HG02798 (cell line): ENCODE measurements at regions not wholly inside any gene's neighbourhood (a gene's known extent, or its start where the extent isn't known, plus 50 kb on each side); places are given as distances from the start of the nearest gene placed in this dataset.

Experiments
- ATAC-seq: cut with Tn5 transposase; IDR thresholded peaks from one replicate; pipeline ENCODE4 v1.9.1; 2021; ENCODE audit warnings: mild to moderate bottlenecking; ENCODE audit not compliant: unreplicated experiment, poor library complexity

DNA sequence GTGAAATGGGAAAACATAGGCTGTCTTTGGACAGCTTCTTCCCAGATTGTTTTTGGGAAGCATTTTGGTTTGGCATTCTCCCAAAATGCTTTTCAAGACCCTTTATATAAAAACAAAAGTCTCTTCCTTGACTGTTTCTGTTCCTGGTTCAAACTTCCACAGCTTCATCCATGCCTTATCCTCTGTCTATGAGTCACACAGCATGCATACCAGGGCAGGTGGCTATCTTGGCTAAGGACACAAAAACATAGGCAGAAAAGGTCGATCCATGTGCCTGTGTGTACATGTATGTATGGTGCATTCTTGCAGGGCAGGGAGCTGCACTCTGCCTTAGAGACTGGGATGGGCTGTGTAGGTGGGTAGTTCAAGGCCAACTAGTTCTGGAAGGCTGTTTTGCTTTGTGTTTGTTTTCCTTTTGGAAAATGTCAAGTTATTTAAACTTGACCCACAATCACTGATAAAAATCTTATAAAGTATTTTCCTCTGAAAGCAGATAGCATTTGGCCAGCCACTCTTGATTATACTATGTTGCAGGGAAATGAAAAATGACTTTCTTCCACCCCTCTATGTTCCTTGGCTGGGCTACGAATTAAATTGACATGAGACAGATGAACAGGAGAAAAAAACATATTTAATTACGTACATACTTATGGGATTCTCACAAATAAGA lies 437.0 kb downstream of the SIPA1L2 start:
- no peak for ATAC-seq

DNA sequence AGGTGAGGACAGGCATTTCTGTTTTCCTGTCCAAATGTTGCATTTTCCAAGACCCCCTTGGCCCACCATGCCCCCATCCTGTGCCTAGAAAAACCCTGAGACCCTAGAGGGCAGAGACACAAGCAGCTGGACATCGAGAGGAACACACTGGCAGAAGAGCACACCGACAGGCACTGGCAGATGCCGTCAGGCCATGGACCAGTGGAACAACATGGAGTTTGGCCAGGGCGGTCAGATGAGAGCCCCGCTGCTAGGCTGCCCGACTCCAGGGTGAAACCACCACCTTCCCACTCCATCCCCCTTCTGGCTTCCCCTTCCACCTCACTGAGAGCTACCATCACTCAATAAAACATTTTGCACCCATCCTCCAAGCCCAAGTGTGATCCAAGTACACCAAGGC lies 438.4 kb downstream of the SIPA1L2 start:
- ATAC-seq, result no peak

DNA sequence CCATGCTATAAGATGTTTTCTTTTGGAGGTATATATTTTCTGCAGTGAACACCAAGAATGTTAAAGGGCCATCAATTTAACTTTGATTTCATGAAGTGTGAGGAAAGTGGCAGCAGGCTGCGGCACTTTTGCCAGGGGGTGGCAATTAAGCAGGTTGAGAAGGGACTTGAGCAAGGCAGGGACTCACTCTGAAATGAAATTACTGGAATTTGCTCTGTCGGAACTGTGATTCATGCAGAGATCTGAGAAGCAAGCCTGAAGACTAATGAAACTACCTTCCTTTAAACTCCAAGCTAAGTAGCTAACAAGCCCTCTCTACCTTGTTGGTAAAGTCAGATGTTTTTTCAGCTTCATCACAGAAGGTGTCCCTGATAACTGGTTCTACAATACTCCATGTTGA lies 441.6 kb downstream of the SIPA1L2 start:
- ATAC-seq, result no peak

DNA sequence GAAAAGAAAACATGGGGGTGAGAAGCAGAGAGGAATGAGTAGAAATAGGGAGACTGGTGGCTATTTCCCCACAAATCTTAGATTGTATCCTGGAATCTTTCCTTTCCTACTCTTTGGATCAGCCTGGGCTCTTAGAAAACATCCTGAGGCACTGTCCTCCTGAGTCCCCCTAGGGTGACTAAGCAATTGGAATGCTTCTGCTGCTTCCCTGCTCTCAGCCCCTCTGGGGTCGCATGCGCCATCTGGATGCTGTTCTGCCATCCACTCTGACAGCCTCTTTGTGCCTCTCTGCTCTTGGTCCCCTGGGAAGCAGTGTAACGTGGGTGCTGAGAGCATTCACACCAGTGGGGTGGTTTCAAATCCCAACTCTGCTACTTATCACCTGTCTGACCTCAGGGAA lies 443.0 kb downstream of the SIPA1L2 start:
- ATAC-seq, result no peak

DNA sequence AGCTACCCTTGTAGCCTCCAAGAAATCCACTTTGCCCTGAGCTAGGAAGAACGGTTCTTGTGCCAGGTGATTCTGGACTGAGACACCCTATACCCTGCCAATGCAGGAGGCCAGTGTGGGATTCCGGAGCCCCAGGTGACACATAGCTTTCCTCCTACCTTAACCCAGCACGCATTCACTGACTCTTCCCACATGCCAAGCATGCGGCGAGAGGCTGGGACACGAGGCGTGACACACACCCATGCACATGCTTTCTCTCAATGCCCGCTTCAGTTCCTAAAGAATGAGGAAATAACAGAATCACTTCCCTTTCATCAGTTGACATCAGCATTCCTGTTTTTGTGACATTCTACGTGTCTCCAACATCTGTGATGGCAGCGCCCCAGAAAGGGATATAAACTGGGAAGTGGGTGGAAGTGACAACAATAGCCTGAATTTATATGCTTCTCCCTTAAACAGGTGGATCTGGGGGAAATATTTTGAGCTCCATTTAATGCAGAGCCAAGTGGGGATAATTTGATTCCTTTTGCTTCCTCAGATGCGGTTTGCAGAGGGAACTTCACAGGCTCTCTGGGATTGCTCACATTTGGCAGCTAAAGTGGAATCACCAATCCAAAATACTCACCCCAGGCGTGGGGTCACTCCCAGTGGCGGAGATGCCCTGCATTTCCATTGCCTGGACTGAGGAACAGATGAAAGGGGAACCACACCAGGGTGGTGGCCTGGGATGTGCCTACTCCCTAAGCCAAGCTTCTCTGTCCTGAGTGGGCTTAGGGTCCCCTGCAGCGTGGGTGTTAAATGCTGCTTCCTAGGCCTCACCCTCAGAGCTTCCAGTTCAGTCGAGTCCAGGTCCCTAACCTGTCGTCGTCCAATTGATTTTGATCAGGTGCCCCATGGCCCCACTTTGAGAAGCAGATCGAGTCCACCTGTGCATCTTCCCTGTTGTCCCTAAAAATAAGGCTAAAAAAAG lies 445.1 kb downstream of the SIPA1L2 start:
- no peak for ATAC-seq

DNA sequence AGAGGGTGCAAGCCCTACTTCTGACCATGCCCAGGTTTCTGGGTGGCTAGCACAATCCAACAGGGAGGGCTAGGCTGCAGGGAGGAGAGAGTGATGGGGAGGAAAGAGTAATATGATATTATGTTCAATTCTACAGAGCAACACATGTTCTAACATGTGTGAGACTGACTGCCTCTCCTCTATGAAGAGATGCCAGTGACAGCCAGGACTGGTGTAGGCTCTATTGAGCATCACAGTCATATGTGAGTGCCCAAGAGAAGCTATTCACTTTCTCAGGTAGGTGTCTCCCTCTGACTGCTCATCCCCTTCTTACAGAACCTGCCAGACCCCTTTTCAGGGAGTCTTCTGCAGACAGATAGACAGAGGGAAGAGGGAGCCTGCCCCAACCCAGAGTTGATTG lies 446.1 kb downstream of the SIPA1L2 start:
- ATAC-seq, result no peak

DNA sequence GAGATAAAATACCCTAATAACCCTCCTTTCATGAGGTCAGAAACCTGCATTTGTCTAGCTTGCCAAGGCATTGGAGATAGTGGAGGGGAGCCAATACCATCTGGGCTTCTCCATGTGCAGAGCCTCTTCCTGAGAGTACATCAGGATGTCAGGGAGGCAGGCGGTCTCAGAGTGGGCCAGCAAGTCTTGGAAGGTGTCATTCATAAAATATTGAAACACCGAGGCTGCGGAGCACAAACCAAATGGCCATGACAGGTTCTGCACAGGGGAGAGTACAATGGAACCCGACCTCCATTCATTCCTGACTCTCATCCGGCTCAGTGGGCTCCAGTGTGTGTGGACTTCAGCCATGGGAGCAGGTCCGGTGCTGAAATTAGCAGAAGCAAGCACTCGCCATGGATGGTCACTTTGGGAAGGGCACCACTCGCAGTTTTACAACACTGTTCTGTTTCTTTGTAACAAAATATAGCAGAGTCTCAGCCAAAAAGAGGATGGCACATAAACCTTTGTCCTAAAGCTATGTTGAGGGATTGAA lies 446.6 kb downstream of the SIPA1L2 start:
- ATAC-seq, result no peak

DNA sequence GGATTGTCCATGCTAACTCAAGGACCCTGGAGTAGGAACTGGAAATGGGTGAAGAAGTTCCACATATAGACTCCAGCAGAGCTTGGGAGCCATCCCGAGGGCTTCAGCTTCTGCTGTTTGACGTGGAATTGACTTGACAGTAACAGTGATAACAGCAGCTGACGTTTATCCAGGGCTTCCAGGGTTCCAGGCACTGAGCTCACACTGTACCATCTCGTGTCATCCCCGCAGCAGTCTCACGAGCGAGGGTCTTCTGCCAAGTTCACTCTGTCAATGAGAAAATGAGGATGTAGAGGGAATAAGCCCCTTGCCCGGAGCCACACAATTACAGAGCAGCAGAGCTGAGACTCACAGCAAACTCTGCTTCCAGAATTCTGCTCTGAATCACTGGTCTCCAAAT lies 447.7 kb downstream of the SIPA1L2 start:
- no peak for ATAC-seq

DNA sequence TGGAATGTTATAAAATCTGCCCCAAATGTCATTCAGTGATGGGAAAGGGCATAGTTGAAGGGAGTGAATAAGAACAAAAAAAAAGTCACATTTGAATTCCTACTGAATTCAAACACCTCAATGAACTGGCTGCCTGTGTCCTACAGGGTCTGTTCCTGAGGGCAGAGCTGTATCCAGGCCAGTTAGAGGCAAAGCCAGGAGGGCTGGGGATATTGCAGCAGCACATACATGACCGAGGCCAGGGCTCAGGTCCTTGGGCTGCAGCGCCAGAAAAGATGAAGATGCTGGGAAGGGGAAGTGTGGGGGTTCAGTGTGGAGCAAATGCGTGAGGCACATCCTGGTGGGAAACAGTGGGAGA lies 449.2 kb downstream of the SIPA1L2 start:
- ATAC-seq, result no peak

DNA sequence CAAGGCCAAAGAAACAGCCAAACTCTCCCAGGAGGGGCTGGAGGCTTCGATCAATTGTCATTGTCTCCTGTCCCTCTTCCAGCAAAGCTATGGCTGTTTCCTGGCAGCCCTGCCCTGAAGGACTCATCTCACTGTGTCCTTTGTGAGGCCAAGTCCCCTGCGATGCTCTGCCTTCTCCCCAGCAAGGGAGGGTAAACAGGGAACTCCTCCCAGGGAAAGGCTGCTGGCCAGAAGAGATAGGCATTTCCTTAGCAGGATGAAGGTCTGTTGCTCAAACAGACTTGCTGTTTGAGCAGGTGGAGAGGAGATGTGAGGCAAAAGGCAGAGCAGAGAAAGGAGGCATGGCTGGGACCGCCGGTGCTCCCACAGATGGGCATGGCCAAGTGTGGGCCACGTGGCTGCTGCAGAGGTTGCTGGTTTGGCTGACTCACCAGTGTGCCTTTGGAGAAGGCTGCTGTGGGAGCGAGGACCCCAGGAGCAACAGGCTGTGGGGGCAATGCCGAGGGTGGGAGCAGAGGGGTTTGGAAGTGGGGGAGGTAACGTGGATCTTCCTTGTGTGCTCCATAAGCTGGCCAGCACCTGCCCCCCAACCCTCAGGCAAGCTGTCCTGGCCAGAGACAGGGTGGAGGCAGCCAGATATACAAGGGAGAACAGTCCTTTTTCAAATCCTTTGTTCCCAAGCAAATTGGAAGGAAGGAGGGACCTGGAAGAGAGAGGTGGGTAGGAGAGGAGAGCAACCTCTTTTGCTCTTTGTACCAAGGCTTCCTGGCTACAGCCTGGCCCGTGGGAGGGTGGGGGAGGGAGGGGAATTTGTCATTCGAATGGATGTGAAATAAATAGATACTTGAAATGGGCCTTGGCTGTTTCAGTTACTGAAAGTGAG lies 449.8 kb downstream of the SIPA1L2 start:
- no peak for ATAC-seq

DNA sequence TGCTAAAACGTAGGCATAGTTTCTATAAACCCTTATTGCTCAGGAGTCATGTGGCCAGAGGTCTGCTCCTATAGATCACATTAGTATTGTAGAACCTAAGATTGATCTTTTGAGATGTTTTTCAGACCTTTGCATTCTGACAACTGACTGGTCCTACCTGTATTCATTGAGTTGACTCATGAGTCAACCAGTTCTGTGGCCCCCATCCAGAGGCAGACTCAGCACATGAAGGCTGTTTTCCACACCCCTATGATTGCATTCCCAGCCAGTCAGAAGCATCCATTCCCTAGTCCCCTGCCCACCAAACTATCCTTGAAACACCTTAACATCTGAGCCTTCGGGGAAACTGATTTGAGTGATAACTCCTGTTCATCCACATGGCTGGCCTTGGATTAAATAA lies 451.7 kb downstream of the SIPA1L2 start:
- no peak for ATAC-seq

DNA sequence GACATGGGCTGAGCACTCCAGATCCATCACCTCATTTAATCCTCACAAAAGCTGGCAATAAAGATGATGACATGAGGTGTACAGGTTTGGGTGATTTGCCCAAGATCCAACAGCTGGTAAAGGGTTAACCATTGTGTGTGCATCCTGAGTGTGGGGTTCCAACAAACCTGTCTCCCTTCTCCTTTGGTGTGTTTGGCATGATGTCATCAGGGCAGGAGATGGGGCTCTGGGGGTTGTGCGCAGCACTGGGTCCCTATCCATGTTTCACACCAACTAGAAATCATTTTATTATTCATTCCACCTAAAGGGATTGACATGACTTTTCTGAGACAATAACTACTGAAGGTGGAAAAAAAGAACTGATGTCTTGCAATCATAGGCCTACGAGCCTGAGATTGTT lies 452.5 kb downstream of the SIPA1L2 start:
- ATAC-seq, result no peak

DNA sequence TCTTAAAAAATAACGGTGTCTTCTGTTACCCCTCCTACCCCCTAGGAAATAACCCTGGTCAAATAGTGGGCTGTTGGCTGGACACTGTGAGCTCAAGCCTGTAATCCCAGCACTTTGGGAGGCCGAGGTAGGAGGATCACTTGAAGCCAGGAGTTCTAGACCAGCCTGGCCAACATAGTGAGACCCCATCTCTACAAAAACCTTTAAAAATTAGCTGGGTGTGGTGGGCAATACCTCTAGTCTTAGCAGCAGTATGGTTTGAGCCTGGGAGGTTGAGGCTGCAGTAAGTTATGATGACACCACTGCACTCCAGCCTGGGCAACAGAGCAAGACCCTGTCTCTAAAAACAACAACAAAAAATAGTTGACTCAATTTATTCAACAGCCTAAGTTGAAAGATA lies 453.7 kb downstream of the SIPA1L2 start:
- no peak for ATAC-seq

DNA sequence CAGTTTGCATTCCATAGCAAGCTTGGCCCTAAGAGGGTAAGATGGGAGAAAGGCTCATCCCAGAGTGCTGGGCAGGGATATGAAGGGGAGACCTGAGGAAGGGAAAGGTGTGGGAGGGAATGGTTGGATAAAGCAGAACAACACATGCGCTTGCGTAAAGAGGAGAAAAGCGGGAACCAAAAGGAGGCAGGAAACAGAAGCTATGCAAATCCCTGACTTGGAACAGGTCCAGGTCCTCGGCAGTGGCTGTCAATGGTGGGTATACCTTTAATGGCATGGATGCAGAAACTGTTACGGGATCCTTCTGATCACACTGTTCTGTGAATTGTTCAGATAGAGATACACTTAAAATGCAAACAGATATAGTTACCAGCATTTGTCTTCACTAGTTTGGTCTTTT lies 455.6 kb downstream of the SIPA1L2 start:
- ATAC-seq, result no peak

DNA sequence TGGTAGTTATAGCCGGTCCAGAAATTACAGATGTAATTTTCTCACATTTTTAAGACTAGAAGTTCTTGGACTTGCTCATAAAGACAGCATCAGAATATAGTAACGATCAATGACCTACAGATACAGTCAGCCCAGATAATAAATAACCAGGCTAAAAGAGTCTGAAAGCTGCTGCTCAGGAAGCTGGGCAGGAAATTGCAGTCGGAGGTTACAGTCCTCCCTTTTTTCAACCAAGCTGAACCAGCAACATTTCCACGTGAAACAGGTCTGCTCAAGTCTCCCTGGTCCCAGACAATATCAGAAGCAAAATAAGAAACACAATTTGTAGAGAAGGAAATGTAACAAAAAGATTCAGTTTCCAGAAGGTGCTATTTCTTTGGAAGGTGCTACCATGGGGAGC lies 457.4 kb downstream of the SIPA1L2 start:
- no peak for ATAC-seq

DNA sequence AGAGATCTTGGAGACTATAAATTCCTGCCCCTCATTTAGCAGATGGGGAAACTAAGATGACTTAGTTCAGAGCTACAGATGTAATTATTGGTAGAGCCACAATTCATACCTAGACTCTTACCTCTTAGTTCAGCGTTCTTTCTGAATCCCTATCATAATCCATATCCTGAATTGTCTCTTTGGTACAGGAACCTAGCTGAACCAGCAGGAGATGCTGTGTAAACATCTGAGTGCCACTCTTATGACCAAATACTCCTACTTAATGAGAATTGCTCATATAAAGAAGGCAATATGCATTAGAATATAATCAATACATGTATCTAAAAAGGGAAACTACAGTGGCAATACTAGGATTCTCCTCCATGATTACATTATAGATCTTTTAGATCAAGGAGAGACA lies 459.0 kb downstream of the SIPA1L2 start:
- ATAC-seq, result no peak

DNA sequence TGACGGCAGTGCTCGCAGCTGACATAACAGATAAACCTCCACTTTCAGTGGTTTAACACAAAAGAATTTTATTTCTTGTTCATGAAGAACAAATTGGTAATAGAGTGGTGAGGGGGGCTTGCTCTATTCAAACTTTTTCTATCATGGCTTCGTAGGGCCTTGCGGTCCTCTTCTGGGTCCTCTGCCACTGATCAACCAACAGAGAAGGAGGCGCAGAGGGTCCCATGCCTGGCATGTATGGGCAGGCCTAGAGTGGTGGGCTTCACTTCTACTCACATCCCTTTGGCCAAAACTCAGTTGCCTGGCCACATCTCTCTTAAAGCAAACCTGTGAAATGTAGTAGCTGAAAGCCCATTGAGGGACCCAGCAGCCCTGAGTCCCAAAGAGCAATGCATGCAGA lies 460.5 kb downstream of the SIPA1L2 start:
- ATAC-seq, result no peak

DNA sequence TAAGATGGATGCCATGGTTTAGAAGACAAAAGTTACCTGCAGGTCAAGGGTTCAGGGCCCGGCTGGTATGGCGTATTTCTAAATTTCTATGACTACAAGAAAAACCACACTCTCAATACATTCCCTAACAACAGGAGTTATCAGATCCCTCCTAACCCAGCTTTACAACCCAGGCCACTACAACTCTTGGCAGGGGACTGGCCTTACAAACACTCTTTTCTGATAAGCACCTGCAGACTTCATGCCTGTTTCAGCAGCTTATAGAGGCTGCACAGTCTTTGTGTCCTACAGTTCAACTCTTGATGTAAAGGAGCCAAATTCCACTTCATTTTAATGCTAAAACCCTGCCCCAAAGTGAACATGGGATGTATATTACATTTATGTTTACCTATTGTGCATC lies 461.4 kb downstream of the SIPA1L2 start:
- no peak for ATAC-seq

DNA sequence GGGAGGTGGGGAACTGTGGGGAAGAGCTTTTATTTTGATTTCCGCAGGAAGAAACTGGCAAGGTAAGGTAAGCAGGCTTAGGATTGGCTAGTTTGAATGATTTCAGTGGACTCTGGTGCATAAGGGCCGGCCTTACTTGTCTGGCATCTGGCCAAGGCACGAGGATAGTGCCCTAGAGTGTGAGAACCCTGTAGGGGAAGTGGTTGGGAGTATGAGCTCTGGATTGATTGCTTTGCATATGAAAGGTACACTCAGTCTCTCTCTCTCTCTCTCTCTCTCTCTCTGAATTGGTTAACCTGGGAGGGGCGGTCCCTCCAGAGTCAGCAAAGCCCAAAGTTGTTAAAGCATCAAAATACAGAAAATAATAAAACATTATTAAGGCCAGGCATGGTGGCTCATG lies 463.0 kb downstream of the SIPA1L2 start:
- ATAC-seq, result no peak

DNA sequence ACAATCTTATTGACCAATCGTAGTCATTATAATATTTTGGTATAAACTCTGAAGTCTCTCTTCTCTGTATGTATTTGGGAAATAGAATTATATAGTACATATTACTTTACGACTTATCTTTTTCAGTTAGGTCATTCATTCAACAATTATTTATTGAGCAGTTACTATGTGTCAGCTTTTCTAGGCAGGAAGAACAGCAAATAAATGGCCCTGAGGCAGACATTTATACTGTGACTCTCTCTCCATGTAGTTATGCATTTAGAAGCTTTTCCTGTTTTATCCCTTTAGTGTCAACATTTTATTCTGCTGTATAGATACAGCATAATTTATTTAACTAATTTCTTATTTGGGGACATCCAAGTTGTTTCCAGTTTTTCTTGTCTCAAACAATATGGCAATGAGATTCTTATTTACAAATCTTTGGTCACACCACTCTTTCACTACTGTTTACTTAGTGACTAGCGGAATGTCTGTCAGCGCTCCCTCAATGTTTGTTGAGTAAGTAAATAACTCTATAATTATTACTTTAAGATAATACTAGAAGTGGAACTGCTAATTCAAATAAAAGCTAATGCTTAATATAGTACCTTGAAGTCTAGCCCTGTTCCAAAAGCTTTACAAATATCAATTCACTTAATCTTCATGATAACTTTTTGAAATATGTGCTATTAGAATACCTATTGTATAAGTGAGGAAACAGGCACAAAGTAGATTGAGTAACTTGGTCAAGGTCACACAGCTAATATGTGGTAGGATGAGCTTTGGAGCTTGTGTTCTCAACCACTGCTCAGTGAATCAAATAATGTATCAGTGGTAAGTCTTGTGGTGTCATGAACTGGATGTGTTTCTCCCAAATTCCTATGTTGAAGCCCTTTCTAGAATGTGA lies 465.6 kb downstream of the SIPA1L2 start:
- no peak for ATAC-seq
